ENCODE measurements at regions not wholly inside any gene's neighbourhood (a gene's known extent, or its start where the extent isn't known, plus 50 kb on each side); places are given as distances from the start of the nearest gene placed in this dataset.
"Not testable (repeated sequence)": the region's sequence is repeated elsewhere in the genome, so short reads cannot be mapped to it uniquely, and the experiment has no call there.

DNA sequence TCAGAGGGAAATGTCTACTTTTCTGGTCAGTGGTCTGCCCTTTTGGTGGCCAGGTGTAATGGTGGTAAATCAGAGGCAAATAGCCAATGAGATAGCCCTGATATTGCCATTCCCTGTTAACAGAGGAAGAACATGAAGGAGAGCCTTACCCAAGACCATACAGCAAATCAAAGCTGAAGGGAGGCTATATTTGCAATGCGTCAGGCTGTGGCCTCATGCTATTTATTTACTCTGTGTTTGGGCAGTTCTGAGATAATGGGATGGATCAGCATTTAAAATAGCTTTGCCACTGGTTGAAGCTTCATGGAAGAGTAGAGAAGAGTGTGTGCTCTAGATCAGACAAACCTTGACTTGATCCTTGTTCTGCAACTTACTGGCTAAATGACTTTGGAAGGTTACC lies 73.3 kb upstream of the MAML3 start:
- Histone ChIP-seq H3K27me3 (ENCODE audit: insufficient read depth, low read length) (no peaks in the 10 kb centered on the region), H3K9me3 (ENCODE audit: insufficient read depth, low read depth, low read length) (no peaks in the 10 kb centered on the region), H3K27ac (ENCODE audit: low read length) (no peak overlapping the region), H3K36me3 (ENCODE audit: insufficient read depth, low read depth, low read length) (no peaks in the 10 kb centered on the region), H3K4me1 (ENCODE audit: insufficient read depth, low read length) (peaks cover 4% of the 10 kb centered on the region; the same call in 1 of the 2 replicates), H3K9ac (ENCODE audit: low read depth, low read length) (no peak overlapping the region), H3K4me3 (ENCODE audit: low read length) (no peak overlapping the region)

DNA sequence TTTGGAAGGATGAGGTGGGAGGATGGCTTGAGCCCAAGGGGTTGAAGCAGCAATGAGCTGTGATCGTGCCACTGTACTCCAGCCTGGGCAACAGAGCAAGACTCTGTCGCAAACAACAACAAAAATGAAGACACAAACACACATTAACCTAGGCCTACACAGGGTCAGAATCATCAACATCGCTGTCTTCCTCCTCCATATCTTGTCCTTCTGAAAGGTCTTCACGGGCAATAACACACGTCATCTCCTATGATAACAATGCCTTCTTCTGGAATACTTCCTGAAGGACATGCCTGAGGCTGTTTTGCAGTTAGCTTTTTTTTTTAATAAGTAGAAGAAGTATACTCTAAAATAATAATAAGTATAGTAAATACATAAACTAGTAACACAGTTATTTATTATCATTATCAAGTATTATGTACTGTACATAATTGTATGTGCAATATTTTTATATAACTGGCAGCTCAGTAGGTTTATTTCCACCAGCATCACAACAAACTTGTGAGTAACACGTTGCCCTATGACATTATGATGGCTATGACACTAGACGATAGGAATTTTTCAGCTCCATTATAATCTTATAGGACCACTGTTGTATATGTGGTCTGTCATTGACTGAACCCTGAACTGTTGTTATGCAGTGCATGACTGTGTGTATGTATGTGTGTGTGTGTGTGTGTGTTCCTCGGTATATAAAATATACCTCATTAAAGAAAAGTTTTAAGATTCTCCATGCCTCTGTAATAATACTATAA lies 69.2 kb upstream of the MAML3 start:
- H3K27me3 ChIP-seq (ENCODE audit: insufficient read depth, low read length): no peaks in the 10 kb centered on the region
- peaks cover 17% of the 10 kb centered on the region for H3K4me1 ChIP-seq (ENCODE audit: insufficient read depth, low read length)
- H3K9me3 ChIP-seq (ENCODE audit: insufficient read depth, low read depth, low read length): no peaks in the 10 kb centered on the region
- no peak overlapping the region for H3K27ac ChIP-seq (ENCODE audit: low read length)
- H3K36me3 ChIP-seq (ENCODE audit: insufficient read depth, low read depth, low read length): no peaks in the 10 kb centered on the region
- no peak overlapping the region for H3K9ac ChIP-seq (ENCODE audit: low read depth, low read length)
- no peak overlapping the region for H3K4me3 ChIP-seq (ENCODE audit: low read length)

GRCh38 chr4:140222171-140222570 lies 68.2 kb upstream of the MAML3 start:
- Histone ChIP-seq H3K27ac (ENCODE audit: low read length) (no peak overlapping the region), H3K4me3 (ENCODE audit: low read length) (no peak overlapping the region), H3K9me3 (ENCODE audit: insufficient read depth, low read depth, low read length) (no peaks in the 10 kb centered on the region), H3K36me3 (ENCODE audit: insufficient read depth, low read depth, low read length) (no peaks in the 10 kb centered on the region), H3K4me1 (ENCODE audit: insufficient read depth, low read length) (peaks cover 14% of the 10 kb centered on the region), H3K27me3 (ENCODE audit: insufficient read depth, low read length) (no peaks in the 10 kb centered on the region), H3K9ac (ENCODE audit: low read depth, low read length) (no peak overlapping the region)

DNA sequence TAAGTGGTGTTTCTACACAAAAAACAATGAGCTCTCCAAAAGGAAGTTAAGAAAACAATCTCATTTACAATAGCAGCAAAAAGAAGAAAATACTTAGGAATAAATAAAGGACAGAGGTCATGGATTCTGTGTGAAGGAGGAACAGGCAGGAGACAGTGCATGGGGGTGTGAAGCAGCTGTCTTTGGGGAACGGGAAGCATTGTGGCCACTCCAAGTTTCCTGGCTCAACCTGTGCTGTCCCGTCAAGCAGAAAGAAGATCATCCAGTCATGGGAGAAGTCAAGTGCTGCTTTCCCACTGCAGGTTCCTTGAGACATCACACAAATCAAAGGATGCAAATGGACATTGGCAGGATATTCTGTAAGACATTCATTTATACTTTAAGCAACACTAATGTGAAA lies 66.1 kb upstream of the MAML3 start:
- Histone ChIP-seq H3K4me1 (ENCODE audit: insufficient read depth, low read length) (peaks cover 13% of the 10 kb centered on the region), H3K27ac (ENCODE audit: low read length) (no peak overlapping the region), H3K9ac (ENCODE audit: low read depth, low read length) (no peak overlapping the region), H3K9me3 (ENCODE audit: insufficient read depth, low read depth, low read length) (no peaks in the 10 kb centered on the region), H3K4me3 (ENCODE audit: low read length) (no peak overlapping the region), H3K27me3 (ENCODE audit: insufficient read depth, low read length) (no peaks in the 10 kb centered on the region), H3K36me3 (ENCODE audit: insufficient read depth, low read depth, low read length) (no peaks in the 10 kb centered on the region)

- Histone ChIP-seq H3K9me3 (ENCODE audit: insufficient read depth, low read depth, low read length) (no peaks in the 10 kb centered on the region), H3K27me3 (ENCODE audit: insufficient read depth, low read length) (no peaks in the 10 kb centered on the region), H3K4me1 (ENCODE audit: insufficient read depth, low read length) (peaks cover 13% of the 10 kb centered on the region), H3K36me3 (ENCODE audit: insufficient read depth, low read depth, low read length) (no peaks in the 10 kb centered on the region), H3K9ac (ENCODE audit: low read depth, low read length) (no peak overlapping the region), H3K27ac (ENCODE audit: low read length) (no peak overlapping the region), H3K4me3 (ENCODE audit: low read length) (no peak overlapping the region)
These were observed 65.6 kb upstream of the MAML3 start for GRCh38 chr4:140219567-140219966.

- not testable (repeated sequence) for H3K27ac ChIP-seq (ENCODE audit: low read length)
- peaks cover 13% of the 10 kb centered on the region for H3K4me1 ChIP-seq (ENCODE audit: insufficient read depth, low read length)
These were observed 65.1 kb upstream of the MAML3 start for GRCh38 chr4:140219070-140219469.

DNA sequence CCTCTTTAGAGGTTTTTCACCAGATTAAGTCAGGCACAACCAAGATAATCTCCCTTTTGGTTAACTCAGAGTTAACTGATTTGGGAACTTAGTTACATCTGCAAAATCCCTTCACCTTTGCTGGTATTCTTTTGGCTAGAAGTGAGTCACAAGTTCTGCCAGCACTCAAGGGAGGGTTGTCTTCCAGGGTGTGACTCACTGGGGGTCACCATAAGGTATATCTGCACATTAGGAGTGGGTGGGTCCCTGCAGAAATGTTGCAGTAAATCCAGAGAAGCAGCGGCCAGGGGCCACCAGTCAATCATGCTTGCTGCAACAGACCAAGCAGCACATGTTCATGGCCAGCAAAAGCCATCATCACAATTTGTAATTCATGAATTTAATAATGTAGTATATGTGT lies 59.8 kb upstream of the MAML3 start:
- Histone ChIP-seq H3K27me3 (ENCODE audit: insufficient read depth, low read length) (no peaks in the 10 kb centered on the region; the same call in 1 of the 2 replicates), H3K27ac (ENCODE audit: low read length) (no peak overlapping the region), H3K36me3 (ENCODE audit: insufficient read depth, low read depth, low read length) (no peaks in the 10 kb centered on the region), H3K4me1 (ENCODE audit: insufficient read depth, low read length) (peaks cover 8% of the 10 kb centered on the region; the same call in 1 of the 2 replicates), H3K4me3 (ENCODE audit: low read length) (no peak overlapping the region), H3K9me3 (ENCODE audit: insufficient read depth, low read depth, low read length) (no peaks in the 10 kb centered on the region), H3K9ac (ENCODE audit: low read depth, low read length) (no peak overlapping the region)

More at GRCh38 chr4:140219070-140219469, 65.1 kb upstream of the MAML3 start:
- H3K4me3 ChIP-seq (ENCODE audit: low read length); H3K9me3 ChIP-seq (ENCODE audit: insufficient read depth, low read depth, low read length); H3K9ac ChIP-seq (ENCODE audit: low read depth, low read length); H3K27me3 ChIP-seq (ENCODE audit: insufficient read depth, low read length); H3K36me3 ChIP-seq (ENCODE audit: insufficient read depth, low read depth, low read length): not testable (repeated sequence)

GRCh38 chr4:140213116-140213515 lies 59.1 kb upstream of the MAML3 start:
- H3K4me1 ChIP-seq (ENCODE audit: insufficient read depth, low read length): peaks cover 8% of the 10 kb centered on the region; the same call in 1 of the 2 replicates
- H3K27me3 ChIP-seq (ENCODE audit: insufficient read depth, low read length): no peaks in the 10 kb centered on the region; the same call in 1 of the 2 replicates
- H3K4me3 ChIP-seq (ENCODE audit: low read length): no peak overlapping the region
- H3K9me3 ChIP-seq (ENCODE audit: insufficient read depth, low read depth, low read length): no peaks in the 10 kb centered on the region
- no peak overlapping the region for H3K27ac ChIP-seq (ENCODE audit: low read length)
- no peak overlapping the region for H3K9ac ChIP-seq (ENCODE audit: low read depth, low read length)
- no peaks in the 10 kb centered on the region for H3K36me3 ChIP-seq (ENCODE audit: insufficient read depth, low read depth, low read length)

DNA sequence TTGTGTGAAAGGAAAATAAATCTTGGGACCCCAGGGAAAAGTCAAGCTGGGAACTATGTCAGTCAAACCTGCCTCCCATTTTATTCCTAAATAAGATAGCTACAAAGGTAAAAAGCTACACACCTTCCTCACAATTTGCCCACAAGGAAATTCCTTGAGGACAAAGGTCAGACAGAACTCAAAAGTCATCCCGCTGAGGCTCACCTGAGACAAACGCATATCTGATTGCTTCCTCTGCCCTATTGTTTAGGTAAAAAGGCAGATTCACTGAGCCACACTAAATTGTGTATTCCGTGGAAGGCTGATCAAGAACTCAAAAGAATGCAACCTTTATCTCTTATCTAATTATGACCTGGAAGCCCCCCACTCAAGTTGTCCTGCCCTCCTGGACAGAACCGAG lies 58.7 kb upstream of the MAML3 start:
- no peaks in the 10 kb centered on the region for H3K36me3 ChIP-seq (ENCODE audit: insufficient read depth, low read depth, low read length)
- H3K9me3 ChIP-seq (ENCODE audit: insufficient read depth, low read depth, low read length): no peaks in the 10 kb centered on the region
- H3K4me1 ChIP-seq (ENCODE audit: insufficient read depth, low read length): peaks cover 8% of the 10 kb centered on the region; the same call in 1 of the 2 replicates
- no peak overlapping the region for H3K9ac ChIP-seq (ENCODE audit: low read depth, low read length)
- H3K27me3 ChIP-seq (ENCODE audit: insufficient read depth, low read length): no peaks in the 10 kb centered on the region; the same call in 1 of the 2 replicates
- no peak overlapping the region for H3K27ac ChIP-seq (ENCODE audit: low read length)
- H3K4me3 ChIP-seq (ENCODE audit: low read length): no peak overlapping the region

DNA sequence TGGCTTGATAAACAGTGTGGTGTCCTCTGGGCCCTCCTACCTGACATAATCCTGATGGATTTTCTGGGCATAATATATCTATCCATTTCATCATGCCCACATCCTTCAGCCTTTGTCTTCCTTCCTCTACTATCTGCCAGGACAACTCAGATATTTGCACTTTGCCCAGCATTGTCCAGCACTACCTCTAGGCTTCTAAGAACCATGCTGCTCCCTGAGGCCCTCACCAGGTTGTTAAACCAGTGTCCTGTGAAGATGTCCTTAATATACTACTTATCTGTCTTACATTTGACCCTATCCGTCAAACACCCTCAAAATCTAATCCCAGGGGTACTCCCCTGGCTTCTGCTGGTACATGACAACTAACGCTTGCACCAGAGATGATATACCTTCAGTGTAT lies 58.2 kb upstream of the MAML3 start:
- Histone ChIP-seq H3K4me1 (ENCODE audit: insufficient read depth, low read length) (peaks cover 8% of the 10 kb centered on the region; the same call in 1 of the 2 replicates), H3K9ac (ENCODE audit: low read depth, low read length) (no peak overlapping the region), H3K9me3 (ENCODE audit: insufficient read depth, low read depth, low read length) (no peaks in the 10 kb centered on the region), H3K27me3 (ENCODE audit: insufficient read depth, low read length) (no peaks in the 10 kb centered on the region; the same call in 1 of the 2 replicates), H3K36me3 (ENCODE audit: insufficient read depth, low read depth, low read length) (no peaks in the 10 kb centered on the region), H3K27ac (ENCODE audit: low read length) (no peak overlapping the region), H3K4me3 (ENCODE audit: low read length) (no peak overlapping the region)

GRCh38 chr4:140211693-140212092 lies 57.7 kb upstream of the MAML3 start:
- Histone ChIP-seq H3K27me3 (ENCODE audit: insufficient read depth, low read length) (no peaks in the 10 kb centered on the region; the same call in 1 of the 2 replicates), H3K9ac (ENCODE audit: low read depth, low read length) (no peak overlapping the region), H3K4me1 (ENCODE audit: insufficient read depth, low read length) (peaks cover 8% of the 10 kb centered on the region; the same call in 1 of the 2 replicates), H3K36me3 (ENCODE audit: insufficient read depth, low read depth, low read length) (no peaks in the 10 kb centered on the region), H3K9me3 (ENCODE audit: insufficient read depth, low read depth, low read length) (no peaks in the 10 kb centered on the region), H3K4me3 (ENCODE audit: low read length) (no peak overlapping the region), H3K27ac (ENCODE audit: low read length) (no peak overlapping the region)

DNA sequence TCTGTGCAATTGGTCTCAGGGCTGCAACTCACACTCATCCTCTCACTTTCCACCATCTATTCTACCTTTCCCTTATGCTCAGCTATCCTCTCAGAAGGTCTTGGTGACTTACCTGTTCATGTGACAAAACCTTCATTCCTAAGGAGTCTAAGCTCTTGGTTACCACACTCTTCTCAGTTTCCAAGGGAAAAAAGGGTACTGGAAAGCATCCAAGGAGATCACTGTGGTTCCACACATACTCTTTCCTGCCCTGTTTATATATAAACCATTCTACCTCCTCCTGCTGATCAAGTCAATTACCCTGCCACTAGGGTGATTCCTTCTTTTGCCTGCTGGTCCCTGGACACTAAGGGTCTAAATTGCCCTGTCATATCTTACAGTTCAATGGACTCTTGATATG lies 57.2 kb upstream of the MAML3 start:
- H3K27ac ChIP-seq (ENCODE audit: low read length): no peak overlapping the region
- H3K36me3 ChIP-seq (ENCODE audit: insufficient read depth, low read depth, low read length): no peaks in the 10 kb centered on the region
- peaks cover 8% of the 10 kb centered on the region; the same call in 1 of the 2 replicates for H3K4me1 ChIP-seq (ENCODE audit: insufficient read depth, low read length)
- H3K9me3 ChIP-seq (ENCODE audit: insufficient read depth, low read depth, low read length): no peaks in the 10 kb centered on the region
- H3K27me3 ChIP-seq (ENCODE audit: insufficient read depth, low read length): no peaks in the 10 kb centered on the region; the same call in 1 of the 2 replicates
- no peak overlapping the region for H3K9ac ChIP-seq (ENCODE audit: low read depth, low read length)
- H3K4me3 ChIP-seq (ENCODE audit: low read length): no peak overlapping the region
